ENCODE measurements at regions not wholly inside any gene's neighbourhood (a gene's known extent, or its start where the extent isn't known, plus 50 kb on each side); places are given as distances from the start of the nearest gene placed in this dataset.

DNA sequence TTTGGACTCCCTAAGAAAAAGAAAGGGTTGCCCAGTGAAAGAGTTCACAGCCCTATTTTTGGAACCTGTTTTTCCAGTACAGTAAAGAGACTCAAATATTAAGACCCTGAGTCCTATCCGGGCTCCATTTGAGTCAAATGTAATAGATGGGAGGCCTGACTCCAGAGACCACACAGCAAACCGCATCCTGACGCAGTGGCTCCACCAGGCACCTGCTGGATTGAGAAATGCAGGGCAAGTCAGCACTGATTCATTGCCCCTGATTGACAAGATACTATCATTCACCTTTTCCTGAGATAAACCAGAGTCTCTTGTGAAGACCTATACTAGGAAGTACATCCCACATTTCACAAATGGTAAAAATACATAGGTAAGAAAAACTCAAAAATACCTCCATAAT is 715.7 kb upstream of the SOX9 start:
- H3K36me3 ChIP-seq: no peaks in the 10 kb centered on the region
- no peak overlapping the region for H3K4me3 ChIP-seq
- no peaks in the 10 kb centered on the region for H3K27me3 ChIP-seq
- no peaks in the 10 kb centered on the region for H3K9me3 ChIP-seq
- no peaks in the 10 kb centered on the region for H3K4me1 ChIP-seq
- DNase-seq: no peak
- no peak overlapping the region for H3K27ac ChIP-seq
- TF ChIP-seq POLR2A (IDR thresholded peaks at IDR 0.05): no peak
- TF ChIP-seq, protein P1, sequence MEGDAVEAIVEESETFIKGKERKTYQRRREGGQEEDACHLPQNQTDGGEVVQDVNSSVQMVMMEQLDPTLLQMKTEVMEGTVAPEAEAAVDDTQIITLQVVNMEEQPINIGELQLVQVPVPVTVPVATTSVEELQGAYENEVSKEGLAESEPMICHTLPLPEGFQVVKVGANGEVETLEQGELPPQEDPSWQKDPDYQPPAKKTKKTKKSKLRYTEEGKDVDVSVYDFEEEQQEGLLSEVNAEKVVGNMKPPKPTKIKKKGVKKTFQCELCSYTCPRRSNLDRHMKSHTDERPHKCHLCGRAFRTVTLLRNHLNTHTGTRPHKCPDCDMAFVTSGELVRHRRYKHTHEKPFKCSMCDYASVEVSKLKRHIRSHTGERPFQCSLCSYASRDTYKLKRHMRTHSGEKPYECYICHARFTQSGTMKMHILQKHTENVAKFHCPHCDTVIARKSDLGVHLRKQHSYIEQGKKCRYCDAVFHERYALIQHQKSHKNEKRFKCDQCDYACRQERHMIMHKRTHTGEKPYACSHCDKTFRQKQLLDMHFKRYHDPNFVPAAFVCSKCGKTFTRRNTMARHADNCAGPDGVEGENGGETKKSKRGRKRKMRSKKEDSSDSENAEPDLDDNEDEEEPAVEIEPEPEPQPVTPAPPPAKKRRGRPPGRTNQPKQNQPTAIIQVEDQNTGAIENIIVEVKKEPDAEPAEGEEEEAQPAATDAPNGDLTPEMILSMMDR (IDR thresholded peaks at IDR 0.05): no peak

- Histone ChIP-seq H3K36me3 (no peaks in the 10 kb centered on the region), H3K4me1 (no peaks in the 10 kb centered on the region), H3K9me3 (no peaks in the 10 kb centered on the region), H3K27ac (no peak overlapping the region), H3K27me3 (no peaks in the 10 kb centered on the region), H3K4me3 (no peak overlapping the region)
- TF ChIP-seq POLR2A (IDR thresholded peaks at IDR 0.05): no peak
- TF ChIP-seq, protein P1 (IDR thresholded peaks at IDR 0.05): no peak
- no peak for DNase-seq
Measured at GRCh38 chr17:71407981-71408380, 712.8 kb upstream of the SOX9 start.

DNA sequence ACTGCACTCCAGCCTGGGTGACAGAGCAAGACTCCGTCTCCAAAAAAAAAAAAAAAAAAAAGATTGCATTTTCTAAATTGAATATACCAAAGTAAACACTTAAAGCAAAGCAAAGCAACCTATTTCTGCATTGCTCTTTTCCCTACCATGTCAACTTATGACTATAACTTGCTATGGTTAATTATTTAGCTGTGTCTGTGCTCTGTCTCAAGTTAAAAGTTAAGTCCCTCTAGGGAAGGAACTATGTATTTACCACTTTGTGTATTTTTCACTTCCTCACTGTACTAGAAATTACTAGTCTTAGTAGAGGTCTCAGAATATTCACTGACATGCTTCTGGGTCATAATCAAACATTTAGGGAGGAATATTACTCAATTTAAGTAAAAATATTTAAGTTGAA is 711.7 kb upstream of the SOX9 start:
- H3K36me3 ChIP-seq: no peaks in the 10 kb centered on the region
- H3K4me1 ChIP-seq: no peaks in the 10 kb centered on the region
- H3K27me3 ChIP-seq: no peaks in the 10 kb centered on the region
- no peaks in the 10 kb centered on the region for H3K9me3 ChIP-seq
- DNase-seq: no peak
- no peak for TF ChIP-seq POLR2A (IDR thresholded peaks at IDR 0.05)
- TF ChIP-seq, protein P1 (IDR thresholded peaks at IDR 0.05): no peak
- no peak overlapping the region for H3K27ac ChIP-seq
- no peak overlapping the region for H3K4me3 ChIP-seq

DNA sequence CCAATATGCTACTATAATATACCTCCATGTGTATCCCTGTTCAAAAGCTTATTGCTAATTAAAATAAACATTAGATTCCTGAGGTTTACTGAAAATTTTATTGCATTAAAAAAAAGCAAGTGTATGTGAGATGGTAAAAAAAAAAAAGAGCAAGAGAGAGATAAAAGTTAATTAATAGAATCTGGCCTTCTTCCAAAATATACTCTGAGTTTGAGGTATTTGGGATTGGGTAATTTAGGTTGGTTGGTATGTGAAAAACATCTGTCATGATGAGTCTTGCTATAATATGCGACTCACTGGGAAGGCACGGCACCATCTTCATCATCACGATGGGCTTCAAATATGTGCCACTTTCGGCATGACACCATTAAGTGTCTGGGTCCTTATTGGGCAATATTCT is 711.1 kb upstream of the SOX9 start:
- Histone ChIP-seq H3K27me3 (no peaks in the 10 kb centered on the region), H3K4me3 (no peak overlapping the region), H3K36me3 (no peaks in the 10 kb centered on the region), H3K9me3 (no peaks in the 10 kb centered on the region), H3K27ac (no peak overlapping the region), H3K4me1 (no peaks in the 10 kb centered on the region)
- TF ChIP-seq, protein P1 (IDR thresholded peaks at IDR 0.05): no peak
- no peak for TF ChIP-seq POLR2A (IDR thresholded peaks at IDR 0.05)
- DNase-seq: no peak

- no peak overlapping the region for H3K27ac ChIP-seq
- H3K27me3 ChIP-seq: no peaks in the 10 kb centered on the region
- H3K9me3 ChIP-seq: no peaks in the 10 kb centered on the region
- no peaks in the 10 kb centered on the region for H3K36me3 ChIP-seq
- no peak for DNase-seq
- TF ChIP-seq, protein P1 (IDR thresholded peaks at IDR 0.05): no peak
- no peaks in the 10 kb centered on the region for H3K4me1 ChIP-seq
- H3K4me3 ChIP-seq: no peak overlapping the region
Measured at GRCh38 chr17:71412803-71413202, 708.0 kb upstream of the SOX9 start.

GRCh38 chr17:71413935-71414334 is 706.9 kb upstream of the SOX9 start:
- H3K4me1 ChIP-seq: no peaks in the 10 kb centered on the region
- H3K9me3 ChIP-seq: no peaks in the 10 kb centered on the region
- no peak overlapping the region for H3K4me3 ChIP-seq
- H3K36me3 ChIP-seq: no peaks in the 10 kb centered on the region
- TF ChIP-seq POLR2A (IDR thresholded peaks at IDR 0.05): no peak
- TF ChIP-seq, protein P1 (IDR thresholded peaks at IDR 0.05): no peak
- no peaks in the 10 kb centered on the region for H3K27me3 ChIP-seq
- H3K27ac ChIP-seq: no peak overlapping the region
- no peak for DNase-seq

All from Peyer's patch (tissue), 4 donors.